Tibial nerve (tissue), 4 donors: ENCODE measurements at regions not wholly inside any gene's neighbourhood (a gene's known extent, or its start where the extent isn't known, plus 50 kb on each side); places are given as distances from the start of the nearest gene placed in this dataset.

Experiments used
- EP300 ChIP-seq, 2 donors: sonication (generic); formaldehyde crosslinking; IDR thresholded peaks; one replicate each; pipeline ENCODE4 v1.6.1; 2017; ENCODE audit warnings: antibody characterized with exemption in 2 of 2, mild to moderate bottlenecking in 1 of 2
- POLR2A ChIP-seq, 2 donors: fragments of 450-650 bp; IDR thresholded peaks; one replicate each; pipeline ENCODE4 v1.6.1; 2017; ENCODE audit warnings: antibody characterized with exemption in 2 of 2, mild to moderate bottlenecking in 2 of 2, moderate library complexity in 2 of 2
- TF ChIP-seq, protein P1 (sequence below), 5 experiments: fragments of 200-600 bp in 3 of 5; fragments of 450-650 bp in 2 of 5; sonication (generic) in 3 of 5; IDR thresholded peaks; one replicate each; pipeline ENCODE4 v1.5.1; 2016 to 2019; ENCODE audit warnings: antibody characterized with exemption in 5 of 5, mild to moderate bottlenecking in 3 of 5, moderate library complexity in 2 of 5

DNA sequence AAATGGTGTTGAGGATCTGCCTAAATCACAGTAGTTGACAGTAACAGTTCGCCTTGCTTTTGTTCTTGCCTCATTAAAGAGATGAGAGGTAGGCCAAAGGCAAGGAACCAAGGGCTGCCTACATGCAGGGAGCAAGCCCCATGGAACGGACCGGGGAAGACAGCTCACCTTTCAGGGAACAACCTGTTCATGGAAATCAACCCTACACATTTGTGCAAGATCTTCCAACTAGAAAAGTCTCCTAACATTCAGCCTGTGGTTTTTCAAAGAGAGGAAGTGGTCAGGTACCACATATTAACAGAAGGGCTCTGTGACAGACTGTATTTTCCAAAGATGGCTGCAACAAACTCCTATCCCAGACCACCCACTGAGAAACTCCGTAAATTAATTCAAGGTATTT lies 1031.8 kb upstream of the NR2F2 start:
- no peak for TF ChIP-seq POLR2A (IDR thresholded peaks at IDR 0.05)
- TF ChIP-seq, protein P1, sequence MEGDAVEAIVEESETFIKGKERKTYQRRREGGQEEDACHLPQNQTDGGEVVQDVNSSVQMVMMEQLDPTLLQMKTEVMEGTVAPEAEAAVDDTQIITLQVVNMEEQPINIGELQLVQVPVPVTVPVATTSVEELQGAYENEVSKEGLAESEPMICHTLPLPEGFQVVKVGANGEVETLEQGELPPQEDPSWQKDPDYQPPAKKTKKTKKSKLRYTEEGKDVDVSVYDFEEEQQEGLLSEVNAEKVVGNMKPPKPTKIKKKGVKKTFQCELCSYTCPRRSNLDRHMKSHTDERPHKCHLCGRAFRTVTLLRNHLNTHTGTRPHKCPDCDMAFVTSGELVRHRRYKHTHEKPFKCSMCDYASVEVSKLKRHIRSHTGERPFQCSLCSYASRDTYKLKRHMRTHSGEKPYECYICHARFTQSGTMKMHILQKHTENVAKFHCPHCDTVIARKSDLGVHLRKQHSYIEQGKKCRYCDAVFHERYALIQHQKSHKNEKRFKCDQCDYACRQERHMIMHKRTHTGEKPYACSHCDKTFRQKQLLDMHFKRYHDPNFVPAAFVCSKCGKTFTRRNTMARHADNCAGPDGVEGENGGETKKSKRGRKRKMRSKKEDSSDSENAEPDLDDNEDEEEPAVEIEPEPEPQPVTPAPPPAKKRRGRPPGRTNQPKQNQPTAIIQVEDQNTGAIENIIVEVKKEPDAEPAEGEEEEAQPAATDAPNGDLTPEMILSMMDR (IDR thresholded peaks at IDR 0.05), result no peak
- no peak for TF ChIP-seq EP300 (IDR thresholded peaks at IDR 0.05)
